ENCODE measurements at regions not wholly inside any gene's neighbourhood (a gene's known extent, or its start where the extent isn't known, plus 50 kb on each side); places are given as distances from the start of the nearest gene placed in this dataset.

GRCh38 chr13:72534951-72535640, 192.3 kb downstream of the MZT1 start:
- Histone ChIP-seq H3K79me2 (ENCODE audit: insufficient read depth, low read length) (no peaks in the 10 kb centered on the region), H3K27me3 (ENCODE audit: insufficient read depth, low read length) (no peaks in the 10 kb centered on the region), H3K4me2 (ENCODE audit: low read length) (no peak overlapping the region), H3K36me3 (ENCODE audit: control insufficient read depth in 1 of 2, insufficient read depth in 2 of 2, low read length in 2 of 2) (no peaks in the 10 kb centered on the region), H3K9me3 (ENCODE audit: control insufficient read depth in 1 of 2, insufficient read depth in 1 of 2, low read depth in 1 of 2, low read length in 2 of 2) (no peaks in the 10 kb centered on the region), H3K27ac (ENCODE audit: low read depth, low read length) (no peak overlapping the region), H4K20me1 (ENCODE audit: insufficient read depth) (no peaks in the 10 kb centered on the region), H3K9me2 (ENCODE audit: insufficient read depth) (no peaks in the 10 kb centered on the region), H2AFZ (ENCODE audit: low read depth, low read length, poor library complexity, severe bottlenecking) (no peak overlapping the region), H3K4me3 (replicated peaks in 1 of 2; ENCODE audit: low read depth in 1 of 2, low read length in 2 of 2) (no peak overlapping the region), H3K4me1 (ENCODE audit: control insufficient read depth in 1 of 2, insufficient read depth in 2 of 2, low read length in 2 of 2) (no peaks in the 10 kb centered on the region), H3K9ac (ENCODE audit: low read length) (no peak overlapping the region)
- CTCF ChIA-PET: no interaction called here
- ATAC-seq (no peak), DNase-seq (ENCODE audit: low read depth, low spot score) (no peak)
- POLR2A ChIA-PET: no interaction called here
- RAD21 ChIA-PET (ENCODE audit: low non-redundant PET in 1 of 2, low total read pairs in 2 of 2, uncharacterized antibody in 2 of 2, unreplicated experiment in 2 of 2): no interaction called here
- intact Hi-C loops (cut with micrococcal nuclease): no loop called here
- TF ChIP-seq YY1 (IDR thresholded peaks at IDR 0.05; ENCODE audit: extremely low read depth, insufficient replicate concordance, low read depth, low read length): no peak
- no peak for TF ChIP-seq POLR2A (IDR thresholded peaks at IDR 0.05; ENCODE audit: borderline replicate concordance, extremely low read depth, insufficient read depth, insufficient read length)
- no peak for TF ChIP-seq JUND (IDR thresholded peaks at IDR 0.05)
- no peak for TF ChIP-seq MAX (IDR thresholded peaks at IDR 0.05)
- TF ChIP-seq SIN3A (IDR thresholded peaks at IDR 0.05; ENCODE audit: low read depth): no peak
- no peak for TF ChIP-seq TCF7L2 (IDR thresholded peaks at IDR 0.05; ENCODE audit: borderline replicate concordance, extremely low read depth, insufficient read depth, insufficient read length)
- TF ChIP-seq CEBPB (IDR thresholded peaks at IDR 0.05; ENCODE audit: low read depth): no peak
- no peak for TF ChIP-seq POLR2AphosphoS5 (IDR thresholded peaks at IDR 0.05; ENCODE audit: low read depth, low read length)
- TF ChIP-seq SP1 (IDR thresholded peaks at IDR 0.05; ENCODE audit: low read depth): no peak
- TF ChIP-seq, protein P1, sequence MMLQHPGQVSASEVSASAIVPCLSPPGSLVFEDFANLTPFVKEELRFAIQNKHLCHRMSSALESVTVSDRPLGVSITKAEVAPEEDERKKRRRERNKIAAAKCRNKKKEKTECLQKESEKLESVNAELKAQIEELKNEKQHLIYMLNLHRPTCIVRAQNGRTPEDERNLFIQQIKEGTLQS (IDR thresholded peaks at IDR 0.05): no peak
- no peak for TF ChIP-seq RAD21 (IDR thresholded peaks at IDR 0.05; ENCODE audit: low read depth)
- no peak for TF ChIP-seq EGR1 (IDR thresholded peaks at IDR 0.05; ENCODE audit: low read depth)
- TF ChIP-seq, protein P2, sequence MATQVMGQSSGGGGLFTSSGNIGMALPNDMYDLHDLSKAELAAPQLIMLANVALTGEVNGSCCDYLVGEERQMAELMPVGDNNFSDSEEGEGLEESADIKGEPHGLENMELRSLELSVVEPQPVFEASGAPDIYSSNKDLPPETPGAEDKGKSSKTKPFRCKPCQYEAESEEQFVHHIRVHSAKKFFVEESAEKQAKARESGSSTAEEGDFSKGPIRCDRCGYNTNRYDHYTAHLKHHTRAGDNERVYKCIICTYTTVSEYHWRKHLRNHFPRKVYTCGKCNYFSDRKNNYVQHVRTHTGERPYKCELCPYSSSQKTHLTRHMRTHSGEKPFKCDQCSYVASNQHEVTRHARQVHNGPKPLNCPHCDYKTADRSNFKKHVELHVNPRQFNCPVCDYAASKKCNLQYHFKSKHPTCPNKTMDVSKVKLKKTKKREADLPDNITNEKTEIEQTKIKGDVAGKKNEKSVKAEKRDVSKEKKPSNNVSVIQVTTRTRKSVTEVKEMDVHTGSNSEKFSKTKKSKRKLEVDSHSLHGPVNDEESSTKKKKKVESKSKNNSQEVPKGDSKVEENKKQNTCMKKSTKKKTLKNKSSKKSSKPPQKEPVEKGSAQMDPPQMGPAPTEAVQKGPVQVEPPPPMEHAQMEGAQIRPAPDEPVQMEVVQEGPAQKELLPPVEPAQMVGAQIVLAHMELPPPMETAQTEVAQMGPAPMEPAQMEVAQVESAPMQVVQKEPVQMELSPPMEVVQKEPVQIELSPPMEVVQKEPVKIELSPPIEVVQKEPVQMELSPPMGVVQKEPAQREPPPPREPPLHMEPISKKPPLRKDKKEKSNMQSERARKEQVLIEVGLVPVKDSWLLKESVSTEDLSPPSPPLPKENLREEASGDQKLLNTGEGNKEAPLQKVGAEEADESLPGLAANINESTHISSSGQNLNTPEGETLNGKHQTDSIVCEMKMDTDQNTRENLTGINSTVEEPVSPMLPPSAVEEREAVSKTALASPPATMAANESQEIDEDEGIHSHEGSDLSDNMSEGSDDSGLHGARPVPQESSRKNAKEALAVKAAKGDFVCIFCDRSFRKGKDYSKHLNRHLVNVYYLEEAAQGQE (IDR thresholded peaks at IDR 0.05; ENCODE audit: low read depth): no peak
- no peak for TF ChIP-seq CTCF (IDR thresholded peaks at IDR 0.05 in 2 of 3, conservative IDR thresholded peaks at IDR 0.05 in 1 of 3; ENCODE audit: borderline replicate concordance in 1 of 3, insufficient read depth in 1 of 3, low read depth in 2 of 3, low read length in 2 of 3)
- TF ChIP-seq, protein P3, sequence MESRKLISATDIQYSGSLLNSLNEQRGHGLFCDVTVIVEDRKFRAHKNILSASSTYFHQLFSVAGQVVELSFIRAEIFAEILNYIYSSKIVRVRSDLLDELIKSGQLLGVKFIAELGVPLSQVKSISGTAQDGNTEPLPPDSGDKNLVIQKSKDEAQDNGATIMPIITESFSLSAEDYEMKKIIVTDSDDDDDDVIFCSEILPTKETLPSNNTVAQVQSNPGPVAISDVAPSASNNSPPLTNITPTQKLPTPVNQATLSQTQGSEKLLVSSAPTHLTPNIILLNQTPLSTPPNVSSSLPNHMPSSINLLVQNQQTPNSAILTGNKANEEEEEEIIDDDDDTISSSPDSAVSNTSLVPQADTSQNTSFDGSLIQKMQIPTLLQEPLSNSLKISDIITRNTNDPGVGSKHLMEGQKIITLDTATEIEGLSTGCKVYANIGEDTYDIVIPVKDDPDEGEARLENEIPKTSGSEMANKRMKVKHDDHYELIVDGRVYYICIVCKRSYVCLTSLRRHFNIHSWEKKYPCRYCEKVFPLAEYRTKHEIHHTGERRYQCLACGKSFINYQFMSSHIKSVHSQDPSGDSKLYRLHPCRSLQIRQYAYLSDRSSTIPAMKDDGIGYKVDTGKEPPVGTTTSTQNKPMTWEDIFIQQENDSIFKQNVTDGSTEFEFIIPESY (IDR thresholded peaks at IDR 0.05; ENCODE audit: extremely low read depth, insufficient replicate concordance, low read length): no peak
- TF ChIP-seq SRF (IDR thresholded peaks at IDR 0.05; ENCODE audit: low read depth): no peak
- BruUV-seq (replicated peaks): no TSS peak
